ENCODE measurements at regions not wholly inside any gene's neighbourhood (a gene's known extent, or its start where the extent isn't known, plus 50 kb on each side); places are given as distances from the start of the nearest gene placed in this dataset.

GRCh38 chr9:1388216-1388615, 338.1 kb downstream of the DMRT2 start:
- Histone ChIP-seq H3K4me1 (peaks cover 6% of the 10 kb centered on the region), H3K9me3 (no peaks in the 10 kb centered on the region), H3K27ac (no peak overlapping the region), H3K4me3 (no peak overlapping the region), H3K36me3 (ENCODE audit: insufficient read depth in 1 of 2, low read depth in 1 of 2) (no peaks in the 10 kb centered on the region), H3K27me3 (ENCODE audit: insufficient read depth in 3 of 3, low read length in 2 of 3) (no peaks in the 10 kb centered on the region)
- TF ChIP-seq, protein P1, sequence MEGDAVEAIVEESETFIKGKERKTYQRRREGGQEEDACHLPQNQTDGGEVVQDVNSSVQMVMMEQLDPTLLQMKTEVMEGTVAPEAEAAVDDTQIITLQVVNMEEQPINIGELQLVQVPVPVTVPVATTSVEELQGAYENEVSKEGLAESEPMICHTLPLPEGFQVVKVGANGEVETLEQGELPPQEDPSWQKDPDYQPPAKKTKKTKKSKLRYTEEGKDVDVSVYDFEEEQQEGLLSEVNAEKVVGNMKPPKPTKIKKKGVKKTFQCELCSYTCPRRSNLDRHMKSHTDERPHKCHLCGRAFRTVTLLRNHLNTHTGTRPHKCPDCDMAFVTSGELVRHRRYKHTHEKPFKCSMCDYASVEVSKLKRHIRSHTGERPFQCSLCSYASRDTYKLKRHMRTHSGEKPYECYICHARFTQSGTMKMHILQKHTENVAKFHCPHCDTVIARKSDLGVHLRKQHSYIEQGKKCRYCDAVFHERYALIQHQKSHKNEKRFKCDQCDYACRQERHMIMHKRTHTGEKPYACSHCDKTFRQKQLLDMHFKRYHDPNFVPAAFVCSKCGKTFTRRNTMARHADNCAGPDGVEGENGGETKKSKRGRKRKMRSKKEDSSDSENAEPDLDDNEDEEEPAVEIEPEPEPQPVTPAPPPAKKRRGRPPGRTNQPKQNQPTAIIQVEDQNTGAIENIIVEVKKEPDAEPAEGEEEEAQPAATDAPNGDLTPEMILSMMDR (IDR thresholded peaks at IDR 0.05) = no peak
- intact Hi-C loops (cut with DNase I) = no loop called here
- 42 to 57% (median 47%) methylated on average over 4 of the region's 4 CpGs for WGBS, 3 donors
- ATAC-seq (no peak), DNase-seq (no peak)

GRCh38 chr9:1400983-1401382, 350.8 kb downstream of the DMRT2 start:
- Histone ChIP-seq H3K4me1 (no peaks in the 10 kb centered on the region), H3K27me3 (ENCODE audit: insufficient read depth in 3 of 3, low read length in 2 of 3) (no peaks in the 10 kb centered on the region), H3K9me3 (peaks cover 6% of the 10 kb centered on the region), H3K27ac (no peak overlapping the region), H3K36me3 (ENCODE audit: insufficient read depth in 1 of 2, low read depth in 1 of 2) (no peaks in the 10 kb centered on the region), H3K4me3 (no peak overlapping the region)
- intact Hi-C loops (cut with DNase I) = no loop called here
- WGBS, 3 donors = 58 to 62% (median 59%) methylated on average over 5 of the region's 5 CpGs
- TF ChIP-seq, protein P1 (IDR thresholded peaks at IDR 0.05) = no peak
- ATAC-seq (no peak), DNase-seq (no peak)

DNA sequence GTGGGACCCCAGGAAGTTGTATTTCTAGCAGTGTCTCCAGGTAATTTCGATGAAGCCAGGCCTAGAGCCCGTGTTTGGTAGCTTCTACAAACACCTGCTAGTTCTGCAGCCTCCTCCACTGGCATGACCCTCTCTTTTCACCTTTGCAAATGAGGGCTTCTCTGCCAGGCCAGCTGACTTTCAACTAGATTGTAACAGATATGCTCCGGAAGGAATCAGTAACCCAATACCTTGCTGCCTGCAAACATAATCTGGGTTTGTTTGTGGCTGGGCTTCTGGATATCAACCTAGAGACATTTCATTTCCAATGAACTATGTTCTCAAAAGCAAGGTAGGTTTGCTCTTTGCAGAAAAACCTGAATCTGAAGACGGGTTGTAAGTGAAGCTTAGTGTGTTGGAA, 354.8 kb downstream of the DMRT2 start:
- Histone ChIP-seq H3K27ac (no peak overlapping the region), H3K27me3 (ENCODE audit: insufficient read depth in 3 of 3, low read length in 2 of 3) (no peaks in the 10 kb centered on the region), H3K4me3 (no peak overlapping the region), H3K9me3 (no peaks in the 10 kb centered on the region), H3K36me3 (ENCODE audit: insufficient read depth in 1 of 2, low read depth in 1 of 2) (no peaks in the 10 kb centered on the region), H3K4me1 (no peaks in the 10 kb centered on the region)
- intact Hi-C loops (cut with DNase I) = no loop called here
- TF ChIP-seq, protein P1 (IDR thresholded peaks at IDR 0.05) = no peak
- 40 to 47% (median 45%) methylated on average over 4 of the region's 4 CpGs for WGBS, 3 donors
- no peak for DNase-seq
- no peak for ATAC-seq

DNA sequence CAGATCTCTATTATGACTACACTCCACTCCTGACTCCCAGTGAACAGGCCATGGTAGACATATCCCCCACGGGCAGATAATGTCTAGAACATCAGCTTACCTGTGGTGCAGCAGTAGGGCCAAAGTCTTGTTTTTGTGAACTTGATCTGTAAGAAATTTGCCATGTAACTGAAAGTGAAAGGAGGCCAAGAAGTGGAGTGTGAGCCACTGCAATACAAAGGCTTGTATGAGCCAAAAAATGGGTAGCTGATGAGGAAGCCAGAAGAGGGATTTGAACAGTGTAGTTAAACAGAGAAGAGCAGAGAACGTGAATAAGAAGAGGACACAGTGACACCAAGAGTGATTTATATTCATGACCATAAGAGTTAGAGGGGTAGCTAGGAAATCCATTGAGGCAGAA, 361.7 kb downstream of the DMRT2 start:
- no peak for ATAC-seq
- H3K27ac ChIP-seq = no peak overlapping the region
- no peaks in the 10 kb centered on the region for H3K27me3 ChIP-seq (ENCODE audit: insufficient read depth in 3 of 3, low read length in 2 of 3)
- intact Hi-C loops (cut with DNase I) = no loop called here
- H3K9me3 ChIP-seq = no peaks in the 10 kb centered on the region
- no peak overlapping the region for H3K4me3 ChIP-seq
- H3K4me1 ChIP-seq = no peaks in the 10 kb centered on the region
- TF ChIP-seq, protein P1 (IDR thresholded peaks at IDR 0.05) = no peak
- H3K36me3 ChIP-seq (ENCODE audit: insufficient read depth in 1 of 2, low read depth in 1 of 2) = no peaks in the 10 kb centered on the region
- WGBS, 3 donors = 28 to 47% (median 31%) methylated on average over 2 of the region's 2 CpGs
- DNase-seq = no peak

- no peaks in the 10 kb centered on the region for H3K9me3 ChIP-seq
- no peak for DNase-seq
- H3K4me1 ChIP-seq = no peaks in the 10 kb centered on the region
- TF ChIP-seq, protein P1 (IDR thresholded peaks at IDR 0.05) = no peak
- no peak overlapping the region for H3K27ac ChIP-seq
- no peak for ATAC-seq
- no peak overlapping the region for H3K4me3 ChIP-seq
- no peaks in the 10 kb centered on the region for H3K36me3 ChIP-seq (ENCODE audit: insufficient read depth in 1 of 2, low read depth in 1 of 2)
- WGBS, 3 donors = 76 to 87% (median 81%) methylated on average over 2 of the region's 2 CpGs
- H3K27me3 ChIP-seq (ENCODE audit: insufficient read depth in 3 of 3, low read length in 2 of 3) = no peaks in the 10 kb centered on the region
- intact Hi-C loops (cut with DNase I) = no loop called here
Measured at GRCh38 chr9:1414711-1415131, 364.6 kb downstream of the DMRT2 start.
